ENCODE measurements at regions not wholly inside any gene's neighbourhood (a gene's known extent, or its start where the extent isn't known, plus 50 kb on each side); places are given as distances from the start of the nearest gene placed in this dataset.

GRCh38 chr2:220419647-220420046 is 792.2 kb downstream of the SLC4A3 start:
- DNase-seq (no peak), ATAC-seq (no peak)
- 63 to 79% methylated on average over 4 of the region's 4 CpGs for WGBS, 2 donors
- Histone ChIP-seq H3K36me3 (replicated peaks in 1 of 2; ENCODE audit: insufficient read depth in 1 of 2, low read depth in 2 of 2) (no peaks in the 10 kb centered on the region), H3K4me1 (peaks cover 7% of the 10 kb centered on the region), H3K9me3 (no peaks in the 10 kb centered on the region), H3K4me3 (no peak overlapping the region), H3K27ac (no peak overlapping the region), H3K27me3 (no peaks in the 10 kb centered on the region)
- TF ChIP-seq POLR2A (IDR thresholded peaks at IDR 0.05), result no peak
- no peak for TF ChIP-seq CTCF (IDR thresholded peaks at IDR 0.05)
- intact Hi-C loops (cut with DNase I), result no loop called here

- DNase-seq (no peak), ATAC-seq (no peak)
- no peak overlapping the region for H3K27ac ChIP-seq
- no peak for TF ChIP-seq CTCF (IDR thresholded peaks at IDR 0.05)
- no peak for TF ChIP-seq POLR2A (IDR thresholded peaks at IDR 0.05)
- H3K4me3 ChIP-seq, result no peak overlapping the region
- intact Hi-C loops (cut with DNase I), result no loop called here
- H3K27me3 ChIP-seq, result no peaks in the 10 kb centered on the region
- H3K9me3 ChIP-seq, result no peaks in the 10 kb centered on the region
- H3K36me3 ChIP-seq (replicated peaks in 1 of 2; ENCODE audit: insufficient read depth in 1 of 2, low read depth in 2 of 2), result no peaks in the 10 kb centered on the region
- H3K4me1 ChIP-seq, result peaks cover 7% of the 10 kb centered on the region
These were observed 793.4 kb downstream of the SLC4A3 start for GRCh38 chr2:220420820-220421219.

GRCh38 chr2:220422676-220423075 is 795.2 kb downstream of the SLC4A3 start:
- Histone ChIP-seq H3K36me3 (replicated peaks in 1 of 2; ENCODE audit: insufficient read depth in 1 of 2, low read depth in 2 of 2) (no peaks in the 10 kb centered on the region), H3K4me3 (no peak overlapping the region), H3K27me3 (no peaks in the 10 kb centered on the region), H3K27ac (no peak overlapping the region), H3K4me1 (peaks cover 7% of the 10 kb centered on the region), H3K9me3 (no peaks in the 10 kb centered on the region)
- DNase-seq (no peak), ATAC-seq (no peak)
- intact Hi-C loops (cut with DNase I), result no loop called here
- WGBS, 2 donors, result 27 to 39% methylated on average over 1 of the region's 1 CpG
- TF ChIP-seq CTCF (IDR thresholded peaks at IDR 0.05) (no peak), POLR2A (IDR thresholded peaks at IDR 0.05) (no peak)

- WGBS, 2 donors, result 74 to 80% methylated on average over 2 of the region's 2 CpGs
- ATAC-seq (no peak), DNase-seq (no peak)
- no peaks in the 10 kb centered on the region for H3K27me3 ChIP-seq
- no peaks in the 10 kb centered on the region for H3K36me3 ChIP-seq (replicated peaks in 1 of 2; ENCODE audit: insufficient read depth in 1 of 2, low read depth in 2 of 2)
- H3K27ac ChIP-seq, result no peak overlapping the region
- no peaks in the 10 kb centered on the region for H3K4me1 ChIP-seq
- TF ChIP-seq CTCF (IDR thresholded peaks at IDR 0.05), result no peak
- no peak for TF ChIP-seq POLR2A (IDR thresholded peaks at IDR 0.05)
- no peak overlapping the region for H3K4me3 ChIP-seq
- intact Hi-C loops (cut with DNase I), result no loop called here
- no peaks in the 10 kb centered on the region for H3K9me3 ChIP-seq
These were observed 797.1 kb downstream of the SLC4A3 start for GRCh38 chr2:220424561-220424960.

GRCh38 chr2:220432645-220433044 is 805.2 kb downstream of the SLC4A3 start:
- intact Hi-C loops (cut with DNase I), result no loop called here
- Histone ChIP-seq H3K27ac (no peak overlapping the region), H3K36me3 (replicated peaks in 1 of 2; ENCODE audit: insufficient read depth in 1 of 2, low read depth in 2 of 2) (no peaks in the 10 kb centered on the region), H3K4me1 (no peaks in the 10 kb centered on the region), H3K27me3 (no peaks in the 10 kb centered on the region), H3K9me3 (no peaks in the 10 kb centered on the region), H3K4me3 (no peak overlapping the region)
- ATAC-seq, result no peak
- no peak for TF ChIP-seq POLR2A (IDR thresholded peaks at IDR 0.05)
- no peak for TF ChIP-seq CTCF (IDR thresholded peaks at IDR 0.05)
- DNase-seq, result no peak
- 67 to 71% methylated on average over 2 of the region's 2 CpGs for WGBS, 2 donors

Measured in body of pancreas (tissue), 4 donors.